ENCODE measurements at regions not wholly inside any gene's neighbourhood (a gene's known extent, or its start where the extent isn't known, plus 50 kb on each side); places are given as distances from the start of the nearest gene placed in this dataset.

- no peaks in the 10 kb centered on the region for H3K79me2 ChIP-seq (ENCODE audit: control insufficient read depth, insufficient read depth, low read length)
- no peak overlapping the region for H3K9ac ChIP-seq (ENCODE audit: control insufficient read depth, extremely low read depth, insufficient read depth, low read length)
- no peak for DNase-seq (ENCODE audit: low read depth, low spot score)
- H3K4me1 ChIP-seq (ENCODE audit: control insufficient read depth, extremely low read depth, insufficient read depth, low read length), result peaks cover 3% of the 10 kb centered on the region
- no peak for FAIRE-seq
- H3K27me3 ChIP-seq (ENCODE audit: control insufficient read depth, extremely low read depth, insufficient read depth, low read length), result no peaks in the 10 kb centered on the region
- H3K4me2 ChIP-seq (ENCODE audit: control insufficient read depth, extremely low read depth, insufficient read depth, low read depth, low read length), result no peak overlapping the region
- no peaks in the 10 kb centered on the region for H3K9me1 ChIP-seq (ENCODE audit: control insufficient read depth, extremely low read depth, insufficient read depth, low read length)
- H3K36me3 ChIP-seq (ENCODE audit: control insufficient read depth in 2 of 2, extremely low read depth in 1 of 2, insufficient read depth in 2 of 2, low read length in 2 of 2), result no peaks in the 10 kb centered on the region
- no peak overlapping the region for H3K4me3 ChIP-seq (ENCODE audit: control insufficient read depth in 2 of 3, extremely low read depth in 1 of 3, insufficient read depth in 2 of 3, low read depth in 1 of 3, low read length in 3 of 3)
- H2AFZ ChIP-seq (ENCODE audit: control insufficient read depth, low read length), result no peak overlapping the region
- no peaks in the 10 kb centered on the region for H4K20me1 ChIP-seq (ENCODE audit: control insufficient read depth, extremely low read depth, insufficient read depth, low read length)
- dilution Hi-C loops (cut with MboI; ENCODE audit: extremely low pct_ligation_motif_present, low sequenced_read_pairs), result no loop called here
- no peaks in the 10 kb centered on the region for H3K9me3 ChIP-seq (ENCODE audit: control insufficient read depth, low read depth, low read length)
- TF ChIP-seq CTCF (optimal IDR thresholded peaks at IDR 0.05 in 1 of 3, IDR thresholded peaks at IDR 0.05 in 1 of 3, conservative IDR thresholded peaks at IDR 0.05 in 1 of 3; ENCODE audit: extremely low read depth in 1 of 3, insufficient read depth in 2 of 3, low read length in 3 of 3), result no peak
- H3K27ac ChIP-seq (ENCODE audit: control insufficient read depth, insufficient read depth, low read length), result no peak overlapping the region
Observed at GRCh38 chr15:66854012-66854965, 152.3 kb downstream of the SMAD6 start.

GRCh38 chr15:66855041-66855440, 153.0 kb downstream of the SMAD6 start:
- TF ChIP-seq EZH2 (IDR thresholded peaks at IDR 0.05; ENCODE audit: low read length), result no peak
- TF ChIP-seq CTCF (optimal IDR thresholded peaks at IDR 0.05 in 1 of 3, IDR thresholded peaks at IDR 0.05 in 1 of 3, conservative IDR thresholded peaks at IDR 0.05 in 1 of 3; ENCODE audit: extremely low read depth in 1 of 3, insufficient read depth in 2 of 3, low read length in 3 of 3), result no peak
- Histone ChIP-seq H3K9me3 (ENCODE audit: control insufficient read depth, low read depth, low read length) (no peaks in the 10 kb centered on the region), H3K9ac (ENCODE audit: control insufficient read depth, extremely low read depth, insufficient read depth, low read length) (no peak overlapping the region), H3K4me2 (ENCODE audit: control insufficient read depth, extremely low read depth, insufficient read depth, low read depth, low read length) (no peak overlapping the region), H3K36me3 (ENCODE audit: control insufficient read depth in 2 of 2, extremely low read depth in 1 of 2, insufficient read depth in 2 of 2, low read length in 2 of 2) (no peaks in the 10 kb centered on the region), H3K79me2 (ENCODE audit: control insufficient read depth, insufficient read depth, low read length) (no peaks in the 10 kb centered on the region), H4K20me1 (ENCODE audit: control insufficient read depth, extremely low read depth, insufficient read depth, low read length) (no peaks in the 10 kb centered on the region), H3K9me1 (ENCODE audit: control insufficient read depth, extremely low read depth, insufficient read depth, low read length) (no peaks in the 10 kb centered on the region), H2AFZ (ENCODE audit: control insufficient read depth, low read length) (no peak overlapping the region), H3K4me3 (ENCODE audit: control insufficient read depth in 2 of 3, extremely low read depth in 1 of 3, insufficient read depth in 2 of 3, low read depth in 1 of 3, low read length in 3 of 3) (no peak overlapping the region), H3K4me1 (ENCODE audit: control insufficient read depth, extremely low read depth, insufficient read depth, low read length) (peaks cover 3% of the 10 kb centered on the region), H3K27ac (ENCODE audit: control insufficient read depth, insufficient read depth, low read length) (no peak overlapping the region), H3K27me3 (ENCODE audit: control insufficient read depth, extremely low read depth, insufficient read depth, low read length) (no peaks in the 10 kb centered on the region)
- DNase-seq (ENCODE audit: low read depth, low spot score), result no peak
- FAIRE-seq, result no peak
- dilution Hi-C loops (cut with MboI; ENCODE audit: extremely low pct_ligation_motif_present, low sequenced_read_pairs), result no loop called here
